DMS114 treated with DMSO at 0.1 percent for 48 hours (cell line): ENCODE measurements at regions not wholly inside any gene's neighbourhood (a gene's known extent, or its start where the extent isn't known, plus 50 kb on each side); places are given as distances from the start of the nearest gene placed in this dataset.

ENCODE experiments used
- DNase-seq: peaks from one replicate; lab custom pipeline; 2025; ENCODE audit not compliant: unreplicated experiment; lab: John Stamatoyannopoulos, UW

GRCh38 chr7:18401757-18402156 is 93.8 kb upstream of the HDAC9 start:
- no peak for DNase-seq

GRCh38 chr7:18402488-18403183 is 92.9 kb upstream of the HDAC9 start:
- DNase-seq = no peak

- DNase-seq = no peak
These were observed 89.8 kb upstream of the HDAC9 start for GRCh38 chr7:18405726-18406125.

GRCh38 chr7:18407385-18407784 is 88.2 kb upstream of the HDAC9 start:
- no peak for DNase-seq

- DNase-seq = no peak
These were observed 87.1 kb upstream of the HDAC9 start for GRCh38 chr7:18408461-18408860.

- DNase-seq = no peak
These were observed 86.7 kb upstream of the HDAC9 start for GRCh38 chr7:18408868-18409267.

GRCh38 chr7:18413447-18413846 is 82.1 kb upstream of the HDAC9 start:
- DNase-seq = no peak

- no peak for DNase-seq
These were observed 80.7 kb upstream of the HDAC9 start for GRCh38 chr7:18414885-18415284.

- no peak for DNase-seq
These were observed 78.6 kb upstream of the HDAC9 start for GRCh38 chr7:18416988-18417387.

GRCh38 chr7:18419456-18419855 is 76.1 kb upstream of the HDAC9 start:
- DNase-seq = no peak

GRCh38 chr7:18420108-18420507 is 75.4 kb upstream of the HDAC9 start:
- no peak for DNase-seq

- no peak for DNase-seq
These were observed 74.8 kb upstream of the HDAC9 start for GRCh38 chr7:18420748-18421147.

- no peak for DNase-seq
These were observed 74.1 kb upstream of the HDAC9 start for GRCh38 chr7:18421297-18422002.

- DNase-seq = no peak
These were observed 70.3 kb upstream of the HDAC9 start for GRCh38 chr7:18425227-18425626.

GRCh38 chr7:18425838-18426445 is 69.6 kb upstream of the HDAC9 start:
- no peak for DNase-seq

GRCh38 chr7:18426564-18427226 is 68.9 kb upstream of the HDAC9 start:
- no peak for DNase-seq

- DNase-seq = no peak
These were observed 66.0 kb upstream of the HDAC9 start for GRCh38 chr7:18429547-18429946.

- DNase-seq = no peak
These were observed 64.7 kb upstream of the HDAC9 start for GRCh38 chr7:18430810-18431209.

GRCh38 chr7:18434171-18434570 is 61.4 kb upstream of the HDAC9 start:
- no peak for DNase-seq

- DNase-seq = no peak
These were observed 58.4 kb upstream of the HDAC9 start for GRCh38 chr7:18437101-18437500.

GRCh38 chr7:18440934-18441333 is 54.6 kb upstream of the HDAC9 start:
- no peak for DNase-seq

- DNase-seq = no peak
These were observed 50.7 kb upstream of the HDAC9 start for GRCh38 chr7:18444826-18445225.
